KG1 (cell line): ENCODE measurements at regions not wholly inside any gene's neighbourhood (a gene's known extent, or its start where the extent isn't known, plus 50 kb on each side); places are given as distances from the start of the nearest gene placed in this dataset.

ENCODE experiments used
- DNase-seq: peaks from one replicate; lab custom pipeline; 2025; lab: John Stamatoyannopoulos, UW

GRCh38 chr9:86830356-86830755 is 117.0 kb downstream of the GAS1 start:
- DNase-seq, result no peak

DNA sequence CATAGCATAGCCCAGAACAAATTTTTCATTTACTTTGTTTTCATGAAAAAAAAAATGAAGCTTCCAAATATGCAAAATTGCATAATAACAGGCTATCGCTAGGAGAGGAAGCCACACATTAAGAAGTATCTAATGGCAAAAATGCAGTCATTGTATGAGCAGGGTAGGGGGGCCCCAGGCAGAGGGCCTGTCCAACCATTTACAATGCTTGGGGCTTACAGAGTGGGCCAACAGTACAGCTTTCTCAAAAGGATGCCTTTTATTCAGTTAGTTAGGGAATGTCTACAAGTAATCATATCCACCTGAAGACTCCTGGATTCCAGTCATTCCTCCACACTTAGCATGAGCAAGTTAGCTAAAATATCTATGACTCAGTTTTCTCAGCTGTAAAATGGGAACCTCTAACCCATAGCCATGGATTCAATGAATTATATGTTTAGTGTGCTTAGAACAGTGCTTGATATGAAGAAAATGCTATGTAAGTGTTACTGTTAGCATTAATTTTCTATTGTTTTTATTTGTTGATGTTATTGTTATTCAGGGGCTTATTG is 117.7 kb downstream of the GAS1 start:
- no peak for DNase-seq

DNA sequence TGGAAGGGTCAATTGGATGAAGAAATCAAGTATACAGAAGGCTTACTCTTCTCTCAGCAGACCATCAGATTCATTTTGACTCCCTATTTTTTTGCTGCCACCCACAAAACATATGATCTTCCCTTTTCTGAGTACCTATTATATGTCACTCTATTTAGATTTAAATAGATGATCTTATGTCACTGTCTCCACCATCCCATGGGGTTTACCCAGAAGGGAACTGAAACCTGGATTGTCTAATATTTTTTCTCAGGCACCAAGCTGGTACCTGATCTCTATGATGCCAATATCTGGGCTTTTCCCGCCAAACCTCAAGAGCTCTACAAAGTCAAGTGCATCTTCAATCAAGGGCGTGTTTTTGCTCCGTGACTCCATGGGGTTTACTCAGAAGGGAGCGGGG is 118.7 kb downstream of the GAS1 start:
- DNase-seq, result no peak

GRCh38 chr9:86827893-86828292 is 119.4 kb downstream of the GAS1 start:
- DNase-seq, result no peak

- no peak for DNase-seq
Measured at GRCh38 chr9:86825299-86825698, 122.0 kb downstream of the GAS1 start.

DNA sequence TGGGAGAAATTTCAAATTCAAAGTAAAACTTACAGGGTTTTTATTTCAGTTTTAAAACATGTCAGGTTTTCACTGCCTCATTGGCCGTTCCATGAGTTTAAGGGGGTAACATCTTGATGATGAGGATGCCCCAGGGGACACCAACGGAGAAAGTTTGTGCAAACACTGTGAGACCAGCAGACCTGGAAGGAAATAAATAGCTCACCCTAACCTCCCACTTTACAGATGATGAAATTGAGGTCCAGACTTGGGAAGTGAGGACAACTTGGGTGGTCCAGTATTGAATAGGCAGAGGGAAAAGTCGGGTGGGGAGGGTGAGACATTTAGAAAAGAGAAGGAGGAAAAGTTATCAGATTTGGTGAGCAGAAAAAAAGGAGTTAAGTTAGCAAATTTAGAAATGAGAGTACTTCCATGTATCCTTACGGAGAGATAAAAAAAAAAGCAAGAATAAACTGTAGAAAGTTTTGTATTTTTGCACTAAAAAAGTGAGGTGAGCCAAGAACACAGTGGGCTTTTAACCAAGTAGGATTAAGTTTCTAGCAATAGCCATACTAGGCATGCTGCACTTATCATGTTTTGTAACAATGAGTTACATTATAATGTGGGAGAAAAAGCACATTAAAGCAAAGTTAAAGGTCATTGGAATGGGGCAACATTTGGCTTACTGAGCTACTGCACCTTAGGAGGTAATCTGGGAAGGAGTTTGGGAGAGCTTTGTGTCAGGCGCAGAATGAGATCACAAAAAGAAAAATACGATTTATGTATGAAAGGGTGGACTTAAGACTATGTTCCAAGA is 125.1 kb downstream of the GAS1 start:
- DNase-seq, result no peak

DNA sequence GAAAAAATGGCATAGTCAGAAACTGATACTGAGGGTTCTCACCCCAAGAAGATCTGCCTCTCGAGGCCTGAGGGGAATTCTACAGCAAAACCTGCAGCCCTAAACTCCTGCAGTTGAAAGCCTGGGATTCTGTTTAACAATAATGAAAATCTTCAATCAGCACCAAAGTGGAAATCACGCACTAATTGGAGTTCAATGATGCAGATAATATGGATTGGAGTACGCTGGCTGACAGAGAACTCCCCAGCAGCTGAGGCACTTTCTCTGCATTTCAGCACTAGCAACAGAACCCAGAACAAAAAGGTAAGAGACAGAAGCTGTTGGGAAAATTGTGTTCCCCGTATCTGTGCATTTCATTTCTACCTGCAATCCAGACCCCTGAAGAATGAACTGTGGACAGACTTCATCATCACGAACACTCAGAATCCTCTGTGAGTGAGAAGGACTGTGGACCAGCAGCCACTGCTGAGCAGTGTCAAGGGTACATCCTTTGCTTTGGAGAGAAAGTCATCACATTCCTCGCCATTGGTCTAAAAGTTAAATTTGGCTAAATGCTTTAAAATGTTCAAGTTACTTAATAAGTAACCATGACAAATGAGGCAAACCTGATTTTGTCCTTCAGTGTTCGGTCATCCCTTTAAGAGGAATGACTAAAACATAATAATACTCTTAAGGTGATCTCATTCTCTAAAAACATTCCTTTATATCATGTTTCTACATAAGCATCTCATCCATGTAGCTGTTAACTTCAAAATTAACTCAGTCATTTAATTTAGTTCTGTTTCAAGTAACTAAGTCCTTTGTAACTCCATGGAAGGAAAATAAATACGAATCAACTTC is 126.1 kb downstream of the GAS1 start:
- DNase-seq, result no peak

DNA sequence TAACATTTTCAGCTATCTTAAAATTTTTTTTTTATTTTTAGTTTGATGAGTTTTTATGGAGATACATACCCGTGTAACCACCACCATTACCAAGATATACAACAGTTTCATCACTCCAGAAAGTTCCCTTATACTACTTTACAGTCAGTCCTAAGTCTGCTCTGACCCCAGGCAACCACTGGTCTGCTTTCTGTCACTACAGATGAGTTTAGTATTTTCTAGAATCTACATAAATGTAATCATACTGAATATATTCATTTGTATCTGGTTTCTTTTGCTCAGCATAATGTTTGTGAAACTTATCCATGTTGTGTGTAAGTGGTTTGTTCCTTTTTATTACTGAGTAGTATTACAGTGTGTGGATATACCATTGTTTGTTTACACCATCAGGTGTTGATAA is 127.8 kb downstream of the GAS1 start:
- DNase-seq, result no peak

- no peak for DNase-seq
Measured at GRCh38 chr9:86818636-86819035, 128.7 kb downstream of the GAS1 start.

- no peak for DNase-seq
Measured at GRCh38 chr9:86816868-86817267, 130.4 kb downstream of the GAS1 start.

DNA sequence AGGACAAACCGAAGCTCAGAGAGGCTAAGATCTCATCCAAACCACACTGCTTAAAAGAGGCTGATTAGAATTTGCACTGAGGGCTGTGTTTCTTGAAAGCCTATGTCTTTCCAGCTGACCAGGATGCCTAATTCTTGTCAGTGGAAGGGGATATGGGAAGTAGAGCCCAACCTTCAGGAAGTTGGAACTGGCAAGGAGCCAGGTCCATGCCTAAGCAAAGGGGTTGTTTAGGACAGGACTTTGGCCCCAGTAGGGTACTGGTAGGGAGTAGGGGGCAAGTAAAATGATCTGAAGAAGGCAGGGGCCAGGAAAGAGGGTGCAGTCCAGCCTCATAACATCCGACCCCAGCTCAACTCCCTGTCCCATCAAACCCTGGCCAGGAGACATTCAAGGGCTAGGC is 130.9 kb downstream of the GAS1 start:
- no peak for DNase-seq

DNA sequence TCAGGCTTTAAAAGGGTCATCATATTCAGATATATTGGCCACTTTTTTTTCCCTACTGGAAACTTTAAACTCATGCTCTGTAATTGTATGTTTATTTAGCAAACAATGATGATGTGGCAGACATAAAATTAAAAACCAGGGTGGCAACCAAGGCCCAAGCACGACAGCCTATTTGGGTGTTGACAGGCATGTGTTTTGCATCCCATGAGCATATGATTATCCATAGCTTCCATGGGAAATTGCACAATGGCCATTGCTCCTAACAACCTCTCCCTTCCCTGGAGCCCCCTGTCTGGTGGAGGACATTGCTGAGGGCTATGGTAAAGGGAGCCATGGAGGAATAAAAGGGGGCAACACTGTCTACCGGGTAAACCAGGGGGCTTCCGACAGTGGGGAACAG is 134.7 kb downstream of the GAS1 start:
- DNase-seq, result no peak

DNA sequence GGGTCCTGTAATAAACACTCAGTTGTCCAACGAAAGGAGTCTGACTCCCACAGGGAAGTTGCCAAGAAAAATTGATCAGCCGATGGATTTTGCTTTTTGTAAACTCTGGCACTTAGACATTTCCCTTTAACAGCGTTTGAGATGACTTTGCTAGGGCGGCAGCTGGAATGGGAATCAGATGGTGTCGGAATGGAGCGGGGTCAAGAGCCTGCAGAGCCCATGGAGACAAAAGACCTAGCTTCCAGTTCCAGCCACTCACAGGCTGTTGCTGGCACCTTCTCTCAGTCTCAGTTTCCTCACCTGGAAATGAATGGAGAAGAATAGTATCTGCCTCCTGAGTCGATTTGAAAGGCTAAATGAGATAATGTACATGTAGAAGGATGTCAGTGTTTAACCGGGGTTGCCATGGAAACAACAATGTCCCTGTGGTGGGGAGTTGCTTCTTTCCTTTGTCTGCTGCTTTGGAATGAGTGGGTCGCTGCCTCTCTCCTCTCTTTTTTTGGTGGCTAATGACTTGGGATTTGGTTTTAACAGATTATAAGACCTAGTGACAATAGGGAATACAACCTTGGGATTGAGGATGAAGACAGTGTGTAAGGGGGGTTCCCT is 137.4 kb downstream of the GAS1 start:
- no peak for DNase-seq

- DNase-seq, result no peak
Measured at GRCh38 chr9:86809151-86809550, 138.2 kb downstream of the GAS1 start.

GRCh38 chr9:86807367-86807976 is 139.8 kb downstream of the GAS1 start:
- DNase-seq, result no peak

- no peak for DNase-seq
Measured at GRCh38 chr9:86804011-86804410, 143.3 kb downstream of the GAS1 start.

- DNase-seq, result no peak
Measured at GRCh38 chr9:86802900-86803673, 144.2 kb downstream of the GAS1 start.

DNA sequence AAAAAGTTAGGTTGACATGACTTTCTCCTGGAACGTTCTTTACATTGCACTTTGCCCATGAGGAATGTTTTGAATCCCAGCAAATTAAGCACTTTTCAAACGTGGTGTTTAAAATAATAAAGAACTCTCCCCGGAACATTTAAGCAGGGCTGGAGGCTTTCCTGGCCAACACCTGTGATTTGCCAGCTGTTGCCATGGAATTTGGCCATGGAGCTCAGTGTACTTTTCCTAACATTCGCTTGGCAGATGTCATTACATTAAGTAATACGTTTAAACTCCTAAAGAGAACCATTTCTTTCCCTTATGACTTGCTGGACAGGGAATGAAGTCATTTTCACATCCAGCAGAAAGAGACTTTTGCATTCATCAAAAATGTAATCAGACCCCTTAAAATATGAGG is 146.1 kb downstream of the GAS1 start:
- DNase-seq, result no peak

- no peak for DNase-seq
Measured at GRCh38 chr9:86800681-86801080, 146.6 kb downstream of the GAS1 start.

GRCh38 chr9:86798966-86799365 is 148.3 kb downstream of the GAS1 start:
- DNase-seq, result no peak

DNA sequence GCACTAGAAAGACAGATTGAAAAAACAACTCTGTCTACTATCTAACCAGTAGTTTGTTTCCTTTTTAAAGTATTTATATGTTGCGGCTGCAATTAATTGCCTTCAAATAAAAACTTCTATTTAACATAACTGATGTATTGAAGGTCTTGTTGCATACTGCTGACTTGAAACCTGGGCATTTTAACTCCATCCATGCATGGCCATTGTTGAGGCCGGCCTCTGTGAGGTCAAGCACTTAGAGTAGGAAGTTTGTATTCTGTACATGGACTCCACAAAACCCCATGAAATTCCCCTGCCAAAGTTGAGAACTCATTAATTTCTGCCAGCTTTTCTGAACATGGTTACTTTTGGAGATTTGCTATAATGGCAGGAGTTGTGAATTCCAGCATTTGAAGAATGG is 150.6 kb downstream of the GAS1 start:
- no peak for DNase-seq
